Heart left ventricle (tissue), 13 donors: ENCODE measurements at regions not wholly inside any gene's neighbourhood (a gene's known extent, or its start where the extent isn't known, plus 50 kb on each side); places are given as distances from the start of the nearest gene placed in this dataset.

ENCODE experiments used
- POLR2A ChIP-seq, 2 donors: fragments of 450-650 bp; IDR thresholded peaks; one replicate each; pipeline ENCODE4 v1.6.1; 2017; ENCODE audit warnings: antibody characterized with exemption in 2 of 2, mild to moderate bottlenecking in 2 of 2, moderate library complexity in 2 of 2
- TF ChIP-seq, protein P1 (sequence below), 12 donors: fragments of 200-600 bp; sonication (generic) in 4 of 12; IDR thresholded peaks; one replicate each; pipeline versions ENCODE4 v1.5.0 to v1.8.0; 2018 to 2022; ENCODE audit warnings: antibody characterized with exemption in 12 of 12, mild to moderate bottlenecking in 5 of 12
- donor health status: ischemic (EF 13 %, LVEDD 7.1; RV severe dilation, severe dysfunction).
- donor health status: DM: no; HTN: yes; CAD: no.
- donor health status: DM: no; HTN: no; CAD: no.
- donor health status: ischemic (EF 25% LVEDD 6.9; RV normal size, moderate dysfunction).
- donor health status: ischemic (EF 25% LVEDD 5.7; RV mildly dilated, moderate dysfunction).
- donor health status: ischemic (EF 35%, LVEDD 5.7; RV mildly dilated, moderate dysfunction).
- donor health status: nonischemic (EF 11% LVEDD 7.7; RV severe dilation, severe dysfunction).
- donor health status: DM: yes; HTN: yes; CAD: no.
- donor health status: PGD.
- donor health status: ischemic (EF 29% LVEDD 5.4; RV normal size, mild dysfunction).
- donor health status: nonischemic (EF 23%, LVEDD 6.1; RV moderate dilation, normal function).

DNA sequence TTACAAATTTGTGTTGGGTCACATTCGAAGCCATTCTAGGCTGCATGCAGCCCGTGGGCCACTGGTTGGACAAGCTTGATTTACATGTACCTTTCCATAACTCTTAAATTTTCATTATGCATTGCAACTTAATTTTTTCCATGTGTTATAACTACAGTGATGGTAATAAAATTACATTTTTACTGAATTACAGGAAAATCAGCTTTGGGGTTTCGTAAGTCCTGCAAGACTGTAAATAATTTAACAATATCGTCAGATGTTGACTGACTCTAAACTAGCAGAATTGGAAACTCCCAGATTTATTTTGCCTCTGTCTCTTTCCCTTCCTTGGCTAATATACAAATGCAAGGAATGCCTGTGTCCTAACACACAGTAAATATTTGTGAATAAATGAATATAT is 88.0 kb upstream of the RAPGEF2 start:
- TF ChIP-seq, protein P1, sequence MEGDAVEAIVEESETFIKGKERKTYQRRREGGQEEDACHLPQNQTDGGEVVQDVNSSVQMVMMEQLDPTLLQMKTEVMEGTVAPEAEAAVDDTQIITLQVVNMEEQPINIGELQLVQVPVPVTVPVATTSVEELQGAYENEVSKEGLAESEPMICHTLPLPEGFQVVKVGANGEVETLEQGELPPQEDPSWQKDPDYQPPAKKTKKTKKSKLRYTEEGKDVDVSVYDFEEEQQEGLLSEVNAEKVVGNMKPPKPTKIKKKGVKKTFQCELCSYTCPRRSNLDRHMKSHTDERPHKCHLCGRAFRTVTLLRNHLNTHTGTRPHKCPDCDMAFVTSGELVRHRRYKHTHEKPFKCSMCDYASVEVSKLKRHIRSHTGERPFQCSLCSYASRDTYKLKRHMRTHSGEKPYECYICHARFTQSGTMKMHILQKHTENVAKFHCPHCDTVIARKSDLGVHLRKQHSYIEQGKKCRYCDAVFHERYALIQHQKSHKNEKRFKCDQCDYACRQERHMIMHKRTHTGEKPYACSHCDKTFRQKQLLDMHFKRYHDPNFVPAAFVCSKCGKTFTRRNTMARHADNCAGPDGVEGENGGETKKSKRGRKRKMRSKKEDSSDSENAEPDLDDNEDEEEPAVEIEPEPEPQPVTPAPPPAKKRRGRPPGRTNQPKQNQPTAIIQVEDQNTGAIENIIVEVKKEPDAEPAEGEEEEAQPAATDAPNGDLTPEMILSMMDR (IDR thresholded peaks at IDR 0.05) = no peak
- no peak for TF ChIP-seq POLR2A (IDR thresholded peaks at IDR 0.05)
